K562 (cell line): ENCODE measurements at regions not wholly inside any gene's neighbourhood (a gene's known extent, or its start where the extent isn't known, plus 50 kb on each side); places are given as distances from the start of the nearest gene placed in this dataset.

ENCODE experiments used
- BDP1 ChIP-seq: IDR thresholded peaks from 3 replicates; pipeline ENCODE4 v1.6.1; 2011; ENCODE audit not compliant: insufficient read length, insufficient read depth
- CTCF ChIP-seq, 3 experiments: IDR thresholded peaks in 2 of 3; conservative IDR thresholded peaks in 1 of 3; 2 replicates each; pipeline ENCODE4 v1.5.1; 2011 to 2012; ENCODE audit warnings: low read length in 3 of 3, mild to moderate bottlenecking in 3 of 3, control low read depth in 2 of 3, improper control_type of control experiment in 1 of 3, inconsistent platforms in 1 of 3, low read depth in 1 of 3, mixed read lengths in 1 of 3, moderate library complexity in 1 of 3; ENCODE audit not compliant: insufficient read depth in 2 of 3
- ELF4 ChIP-seq: fragments of 450-650 bp; formaldehyde crosslinking; IDR thresholded peaks from 2 replicates; pipeline ENCODE4 v1.4.0; 2022; ENCODE audit warnings: missing genetic modification characterization
- FOS ChIP-seq: IDR thresholded peaks from 3 replicates; pipeline ENCODE4 v1.6.1; 2011; ENCODE audit not compliant: insufficient read length; ENCODE audit errors: extremely low read depth
- ZKSCAN3 ChIP-seq: fragments of 250-450 bp; sonication (Bioruptor Pico); IDR thresholded peaks from 2 replicates; pipeline ENCODE4 v1.4.0; 2020
- ZNF263 ChIP-seq: sonication (generic); formaldehyde crosslinking; IDR thresholded peaks from 2 replicates; pipeline ENCODE4 v1.8.0; 2022; ENCODE audit warnings: mild to moderate bottlenecking, missing genetic modification reagents, borderline replicate concordance
- ZNF431 ChIP-seq: sonication (generic); formaldehyde crosslinking; IDR thresholded peaks from 2 replicates; pipeline ENCODE4 v1.8.0; 2022; ENCODE audit warnings: mild to moderate bottlenecking, missing genetic modification reagents
- ZNF785 ChIP-seq: fragments of 250-450 bp; sonication (Bioruptor Pico); IDR thresholded peaks from 2 replicates; pipeline ENCODE4 v1.4.0; 2020; ENCODE audit warnings: mild to moderate bottlenecking
- TF ChIP-seq, protein P1 (sequence below): IDR thresholded peaks from 2 replicates; pipeline ENCODE4 v1.6.1; 2016; ENCODE audit warnings: missing genetic modification characterization, missing compliant biosample characterization

- TF ChIP-seq ZNF263 (CRISPR knock-in tag) (no peak), BDP1 (no peak), ZNF431 (CRISPR knock-in tag) (no peak), ELF4 (no peak), ZKSCAN3 (CRISPR knock-in tag) (no peak), CTCF (IDR thresholded peaks at IDR 0.05 in 2 of 3, conservative IDR thresholded peaks at IDR 0.05 in 1 of 3; ENCODE audit: insufficient read depth in 2 of 3, low read depth in 1 of 3, low read length in 3 of 3) (no peak), FOS (no peak), ZNF785 (CRISPR knock-in tag) (no peak)
- TF ChIP-seq, protein P1, sequence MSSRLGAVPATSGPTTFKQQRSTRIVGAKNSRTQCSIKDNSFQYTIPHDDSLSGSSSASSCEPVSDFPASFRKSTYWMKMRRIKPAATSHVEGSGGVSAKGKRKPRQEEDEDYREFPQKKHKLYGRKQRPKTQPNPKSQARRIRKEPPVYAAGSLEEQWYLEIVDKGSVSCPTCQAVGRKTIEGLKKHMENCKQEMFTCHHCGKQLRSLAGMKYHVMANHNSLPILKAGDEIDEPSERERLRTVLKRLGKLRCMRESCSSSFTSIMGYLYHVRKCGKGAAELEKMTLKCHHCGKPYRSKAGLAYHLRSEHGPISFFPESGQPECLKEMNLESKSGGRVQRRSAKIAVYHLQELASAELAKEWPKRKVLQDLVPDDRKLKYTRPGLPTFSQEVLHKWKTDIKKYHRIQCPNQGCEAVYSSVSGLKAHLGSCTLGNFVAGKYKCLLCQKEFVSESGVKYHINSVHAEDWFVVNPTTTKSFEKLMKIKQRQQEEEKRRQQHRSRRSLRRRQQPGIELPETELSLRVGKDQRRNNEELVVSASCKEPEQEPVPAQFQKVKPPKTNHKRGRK (tag): no peak
Observed at GRCh38 chr3:30129765-30130164, 476.6 kb upstream of the TGFBR2 start.
